ENCODE measurements at regions not wholly inside any gene's neighbourhood (a gene's known extent, or its start where the extent isn't known, plus 50 kb on each side); places are given as distances from the start of the nearest gene placed in this dataset.

DNA sequence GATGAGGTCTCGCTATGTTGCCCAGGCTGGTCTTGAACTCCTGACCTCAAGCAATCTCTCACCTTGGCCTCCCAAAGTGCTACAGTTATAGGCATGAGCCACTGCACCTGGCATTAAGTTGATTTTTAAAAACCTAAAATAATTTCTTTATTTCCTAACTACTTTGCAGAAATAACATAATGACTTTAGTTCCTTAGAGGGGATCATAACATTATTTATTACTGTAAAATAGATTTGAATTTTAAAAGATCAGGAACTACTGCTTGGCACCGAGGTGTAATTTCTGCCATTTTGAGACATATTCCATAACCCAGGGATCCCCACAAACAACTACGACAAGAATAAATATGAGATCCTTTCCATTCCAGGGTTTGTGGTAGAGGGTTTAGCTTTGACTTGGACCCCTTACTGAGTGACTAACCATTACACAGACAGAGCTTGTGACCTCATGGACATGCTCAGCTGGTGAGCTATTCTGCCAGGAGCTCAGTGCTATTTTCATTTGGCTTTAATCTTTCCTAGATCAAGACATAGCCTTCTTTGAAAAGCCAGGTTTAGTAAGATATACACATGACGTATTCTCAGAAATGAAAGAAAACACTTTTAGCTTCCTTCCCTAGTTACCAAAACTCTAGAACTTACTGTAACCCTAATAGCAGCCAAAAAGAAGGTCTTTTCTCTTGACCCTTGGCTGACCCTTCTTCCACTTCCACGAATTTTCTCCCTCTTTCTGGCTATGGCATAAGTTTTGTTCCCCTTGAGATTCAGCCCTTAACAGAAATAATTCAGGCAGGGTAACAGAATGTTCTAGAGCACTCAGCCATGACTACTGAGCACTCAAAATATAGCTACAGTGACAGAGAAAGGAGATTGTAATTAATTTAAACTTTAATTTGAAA, 75.1 kb upstream of the NUDT4 start:
- H3K27ac ChIP-seq, result peak overlapping the region in 1 of 2 donors; percentile 36
- H3K9me3 ChIP-seq, result no peaks in the 10 kb centered on the region
- DNase-seq, result peak in 1 of 2 donors; percentile 20
- no peaks in the 10 kb centered on the region for H3K36me3 ChIP-seq
- intact Hi-C loops (cut with DNase I; ENCODE audit: low total_unique reads), result no loop called here
- no peak overlapping the region for H3K4me3 ChIP-seq
- no peak for TF ChIP-seq POLR2A (IDR thresholded peaks at IDR 0.05)
- TF ChIP-seq, protein P1, sequence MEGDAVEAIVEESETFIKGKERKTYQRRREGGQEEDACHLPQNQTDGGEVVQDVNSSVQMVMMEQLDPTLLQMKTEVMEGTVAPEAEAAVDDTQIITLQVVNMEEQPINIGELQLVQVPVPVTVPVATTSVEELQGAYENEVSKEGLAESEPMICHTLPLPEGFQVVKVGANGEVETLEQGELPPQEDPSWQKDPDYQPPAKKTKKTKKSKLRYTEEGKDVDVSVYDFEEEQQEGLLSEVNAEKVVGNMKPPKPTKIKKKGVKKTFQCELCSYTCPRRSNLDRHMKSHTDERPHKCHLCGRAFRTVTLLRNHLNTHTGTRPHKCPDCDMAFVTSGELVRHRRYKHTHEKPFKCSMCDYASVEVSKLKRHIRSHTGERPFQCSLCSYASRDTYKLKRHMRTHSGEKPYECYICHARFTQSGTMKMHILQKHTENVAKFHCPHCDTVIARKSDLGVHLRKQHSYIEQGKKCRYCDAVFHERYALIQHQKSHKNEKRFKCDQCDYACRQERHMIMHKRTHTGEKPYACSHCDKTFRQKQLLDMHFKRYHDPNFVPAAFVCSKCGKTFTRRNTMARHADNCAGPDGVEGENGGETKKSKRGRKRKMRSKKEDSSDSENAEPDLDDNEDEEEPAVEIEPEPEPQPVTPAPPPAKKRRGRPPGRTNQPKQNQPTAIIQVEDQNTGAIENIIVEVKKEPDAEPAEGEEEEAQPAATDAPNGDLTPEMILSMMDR (IDR thresholded peaks at IDR 0.05), result no peak
- no peaks in the 10 kb centered on the region for H3K4me1 ChIP-seq
- H3K27me3 ChIP-seq, result no peaks in the 10 kb centered on the region

DNA sequence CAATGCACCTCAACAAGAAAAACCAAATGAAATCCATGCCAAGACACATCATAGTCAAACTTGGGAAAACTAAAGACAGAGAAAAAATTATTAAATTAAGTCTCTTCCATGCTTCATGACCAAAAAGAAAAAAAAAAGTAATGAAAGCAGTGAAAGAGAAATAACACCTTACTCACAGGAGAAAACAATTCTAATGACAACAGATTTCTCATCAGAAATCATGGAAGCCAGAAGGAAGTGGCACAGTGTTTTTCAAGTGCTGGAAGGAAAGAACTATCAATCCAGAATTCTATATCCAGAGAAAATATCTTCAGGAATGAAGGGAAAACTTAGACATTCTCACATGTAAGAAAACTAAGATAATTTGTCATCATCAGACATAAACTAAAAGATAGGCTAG, 71.1 kb upstream of the NUDT4 start:
- H3K27me3 ChIP-seq, result no peaks in the 10 kb centered on the region
- intact Hi-C loops (cut with DNase I; ENCODE audit: low total_unique reads), result no loop called here
- no peaks in the 10 kb centered on the region for H3K36me3 ChIP-seq
- H3K9me3 ChIP-seq, result no peaks in the 10 kb centered on the region
- no peak for TF ChIP-seq POLR2A (IDR thresholded peaks at IDR 0.05)
- TF ChIP-seq, protein P1 (IDR thresholded peaks at IDR 0.05), result no peak
- H3K4me1 ChIP-seq, result no peaks in the 10 kb centered on the region
- no peak overlapping the region for H3K4me3 ChIP-seq
- DNase-seq, result no peak
- H3K27ac ChIP-seq, result no peak overlapping the region

DNA sequence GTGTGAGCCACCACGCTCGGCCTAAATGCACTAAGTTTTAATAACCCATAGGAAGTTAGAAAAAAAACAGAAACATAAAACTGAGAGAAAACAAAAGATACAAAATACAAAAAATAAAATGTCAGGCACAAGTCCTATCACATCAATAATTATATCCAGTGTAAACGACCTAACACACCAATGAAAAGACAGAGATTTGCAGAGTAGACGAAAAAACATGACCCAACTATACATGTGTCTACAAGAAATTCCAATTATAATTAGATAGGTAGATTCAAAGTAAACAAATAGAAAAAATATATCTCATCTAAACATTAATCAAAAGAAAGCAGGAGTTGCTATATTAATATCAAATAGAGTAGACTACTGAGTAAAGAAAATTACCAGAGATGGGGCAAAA, 69.4 kb upstream of the NUDT4 start:
- intact Hi-C loops (cut with DNase I; ENCODE audit: low total_unique reads), result no loop called here
- H3K4me3 ChIP-seq, result no peak overlapping the region

DNA sequence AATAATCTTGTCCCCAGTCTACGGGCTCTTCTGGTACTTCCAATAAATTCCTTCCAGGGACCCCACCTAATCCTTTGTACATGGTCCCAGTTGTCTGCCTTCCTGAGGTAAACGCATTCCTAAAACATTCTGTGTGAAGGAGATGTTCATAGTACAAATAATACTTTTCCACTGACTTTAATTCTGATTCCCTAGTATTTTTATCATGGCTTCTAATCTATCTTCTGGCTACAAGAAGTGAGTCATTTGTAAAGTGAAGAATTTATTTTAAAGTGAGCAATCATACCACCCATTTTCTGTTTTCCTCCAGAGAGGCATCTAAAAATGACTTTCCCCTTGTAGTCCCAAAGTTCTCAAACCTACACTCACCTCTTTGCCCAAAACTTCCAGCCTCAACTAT, 65.9 kb upstream of the NUDT4 start:
- no peak for TF ChIP-seq POLR2A (IDR thresholded peaks at IDR 0.05)
- TF ChIP-seq, protein P1 (IDR thresholded peaks at IDR 0.05), result no peak
- Histone ChIP-seq H3K4me3 (no peak overlapping the region), H3K27ac (no peak overlapping the region), H3K36me3 (no peaks in the 10 kb centered on the region), H3K27me3 (no peaks in the 10 kb centered on the region), H3K9me3 (no peaks in the 10 kb centered on the region), H3K4me1 (no peaks in the 10 kb centered on the region)
- no peak for DNase-seq
- intact Hi-C loops (cut with DNase I; ENCODE audit: low total_unique reads), result no loop called here

More for the DNA sequence above, 69.4 kb upstream of the NUDT4 start:
- Histone ChIP-seq H3K36me3 (no peaks in the 10 kb centered on the region), H3K9me3 (no peaks in the 10 kb centered on the region), H3K27me3 (no peaks in the 10 kb centered on the region), H3K27ac (no peak overlapping the region), H3K4me1 (no peaks in the 10 kb centered on the region)
- no peak for DNase-seq
- TF ChIP-seq, protein P1 (IDR thresholded peaks at IDR 0.05), result no peak
- no peak for TF ChIP-seq POLR2A (IDR thresholded peaks at IDR 0.05)

DNA sequence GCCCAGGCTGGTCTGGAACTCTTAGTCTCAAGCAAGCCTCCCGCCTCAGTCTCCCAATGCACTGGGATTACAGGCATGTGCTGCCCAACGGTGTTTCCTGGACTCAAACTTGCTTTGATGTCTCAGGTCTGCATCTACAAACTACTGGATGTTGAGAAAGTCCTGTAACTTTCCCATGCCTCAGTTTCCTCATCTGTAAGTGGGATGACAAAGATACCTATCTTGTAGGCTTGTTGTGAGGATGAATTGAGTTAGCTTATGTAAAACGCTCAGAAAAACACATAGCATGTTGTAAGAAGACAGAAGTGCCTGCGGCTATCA, 63.6 kb upstream of the NUDT4 start:
- Histone ChIP-seq H3K36me3 (no peaks in the 10 kb centered on the region), H3K4me1 (no peaks in the 10 kb centered on the region), H3K9me3 (no peaks in the 10 kb centered on the region), H3K27ac (no peak overlapping the region), H3K4me3 (no peak overlapping the region), H3K27me3 (no peaks in the 10 kb centered on the region)
- TF ChIP-seq POLR2A (IDR thresholded peaks at IDR 0.05), result no peak
- TF ChIP-seq, protein P1 (IDR thresholded peaks at IDR 0.05), result no peak
- no peak for DNase-seq
- intact Hi-C loops (cut with DNase I; ENCODE audit: low total_unique reads), result no loop called here

All from uterus (tissue), 3 donors.